IMR-90 (cell line): ENCODE measurements at regions not wholly inside any gene's neighbourhood (a gene's known extent, or its start where the extent isn't known, plus 50 kb on each side); places are given as distances from the start of the nearest gene placed in this dataset.

Experiments
- ATAC-seq: fragments of 200-7000 bp; cut with Tn5 transposase; 2 replicates; pipeline ENCODE4 v1.9.1; 2020; ENCODE audit warnings: low read depth, mild to moderate bottlenecking, moderate library complexity
- BruUV-seq: library from RNA; stranded (reverse); fragments of 400-500 nt; replicated peaks from 2 replicates; lab custom pipeline; 2021; lab: Mats Ljungman, UMichigan
- CTCF ChIA-PET: fragments of 300-600 bp; formaldehyde crosslinking; extraction: SDS; loops from one replicate; lab custom pipeline; 2021; ENCODE audit warnings: antibody characterized with exemption; lab: Yijun Ruan, JAX
- POLR2A ChIA-PET: fragments of 300-600 bp; sonication (Branson Sonifier 250); formaldehyde crosslinking; loops from one replicate; lab custom pipeline; 2022; ENCODE audit warnings: antibody characterized with exemption; ENCODE audit not compliant: unreplicated experiment; lab: Charles Lee
- DNase-seq: peaks from one replicate; pipeline ENCODE4 v3.0.0; 2013
- H2AFZ ChIP-seq: replicated peaks from 2 replicates; pipeline ENCODE3; 2013; ENCODE audit warnings: low read length, mild to moderate bottlenecking; ENCODE audit not compliant: poor library complexity
- H2AK5ac ChIP-seq: 2 replicates; pipeline ENCODE4 v1.6.1; 2013; ENCODE audit warnings: low read depth, low read length, inconsistent platforms
- H2AK9ac ChIP-seq: replicated peaks from 2 replicates; pipeline ENCODE3; 2013; ENCODE audit warnings: mild to moderate bottlenecking, low read depth, low read length, moderate library complexity; ENCODE audit not compliant: poor library complexity
- H2BK120ac ChIP-seq: 2 replicates; pipeline ENCODE4 v1.6.1; 2013; ENCODE audit warnings: low read depth, low read length, inconsistent platforms
- H2BK15ac ChIP-seq: 3 replicates; pipeline ENCODE4 v1.6.1; 2013; ENCODE audit warnings: low read depth, low read length, inconsistent platforms
- H2BK20ac ChIP-seq: 2 replicates; pipeline ENCODE4 v1.6.1; 2013; ENCODE audit warnings: low read depth, mild to moderate bottlenecking, inconsistent platforms, low read length, moderate library complexity
- H2BK5ac ChIP-seq: 2 replicates; pipeline ENCODE4 v1.6.1; 2013; ENCODE audit warnings: mild to moderate bottlenecking, low read depth, low read length, inconsistent platforms; ENCODE audit not compliant: poor library complexity, severe bottlenecking
- H3K14ac ChIP-seq: replicated peaks from 2 replicates; pipeline ENCODE4 v1.6.1; 2013; ENCODE audit warnings: low read depth, low read length, inconsistent platforms
- H3K18ac ChIP-seq: 2 replicates; pipeline ENCODE4 v1.6.1; 2013; ENCODE audit warnings: low read depth, low read length, control low read depth
- H3K23ac ChIP-seq: 2 replicates; pipeline ENCODE4 v1.6.1; 2013; ENCODE audit warnings: low read depth, low read length, inconsistent platforms
- H3K27ac ChIP-seq: 2 replicates; pipeline ENCODE4 v1.5.1; 2013; ENCODE audit warnings: mild to moderate bottlenecking, control low read depth, low read length; ENCODE audit not compliant: insufficient read depth
- H3K27me3 ChIP-seq: 2 replicates; pipeline ENCODE4 v1.6.1; 2013; ENCODE audit warnings: low read length; ENCODE audit not compliant: control insufficient read depth, insufficient read depth
- H3K36me3 ChIP-seq: 2 replicates; pipeline ENCODE4 v1.6.1; 2013; ENCODE audit warnings: low read length, mixed read lengths; ENCODE audit not compliant: control insufficient read depth, insufficient read depth
- H3K4ac ChIP-seq: 2 replicates; pipeline ENCODE4 v1.6.1; 2013; ENCODE audit warnings: low read depth, low read length, inconsistent platforms
- H3K4me1 ChIP-seq: 2 replicates; pipeline ENCODE4 v1.6.1; 2013; ENCODE audit warnings: low read length, mixed read lengths; ENCODE audit not compliant: control insufficient read depth, insufficient read depth
- H3K4me2 ChIP-seq: 2 replicates; pipeline ENCODE4 v1.6.1; 2013; ENCODE audit warnings: low read depth, mild to moderate bottlenecking, control low read depth, low read length, moderate library complexity
- H3K4me3 ChIP-seq: 2 replicates; pipeline ENCODE4 v1.5.1; 2013; ENCODE audit warnings: low read depth, mild to moderate bottlenecking, control low read depth, low read length, moderate library complexity; ENCODE audit not compliant: insufficient read depth
- H3K56ac ChIP-seq: 2 replicates; pipeline ENCODE4 v1.6.1; 2013; ENCODE audit warnings: low read length, inconsistent platforms; ENCODE audit not compliant: insufficient read depth; ENCODE audit errors: extremely low read depth
- H3K79me1 ChIP-seq, 2 experiments: 2 replicates each; pipeline ENCODE4 v1.6.1; 2013; ENCODE audit warnings: low read length in 2 of 2, inconsistent platforms in 1 of 2, low read depth in 1 of 2
- H3K9ac ChIP-seq: 2 replicates; pipeline ENCODE4 v1.6.1; 2013; ENCODE audit warnings: low read depth, low read length, control low read depth
- H3K9me1 ChIP-seq: 2 replicates; pipeline ENCODE4 v1.6.1; 2013; ENCODE audit warnings: low read length, inconsistent platforms; ENCODE audit not compliant: insufficient read depth
- H3K9me3 ChIP-seq: 2 replicates; pipeline ENCODE4 v1.6.1; 2013; ENCODE audit warnings: low read length; ENCODE audit not compliant: control insufficient read depth, insufficient read depth
- H4K20me1 ChIP-seq: 2 replicates; pipeline ENCODE4 v1.6.1; 2013; ENCODE audit warnings: low read length, inconsistent platforms; ENCODE audit not compliant: insufficient read depth
- H4K5ac ChIP-seq: 2 replicates; pipeline ENCODE4 v1.6.1; 2013; ENCODE audit warnings: mild to moderate bottlenecking, low read depth, low read length, control low read depth
- H4K8ac ChIP-seq, 2 experiments: 2 replicates each; pipeline ENCODE4 v1.6.1; 2013; ENCODE audit warnings: low read depth in 2 of 2, low read length in 2 of 2, control low read depth in 1 of 2, inconsistent platforms in 1 of 2
- H4K91ac ChIP-seq: 2 replicates; pipeline ENCODE4 v1.6.1; 2013; ENCODE audit warnings: low read depth, low read length, inconsistent platforms; ENCODE audit not compliant: insufficient read depth
- BHLHE40 ChIP-seq: fragments of 150-350 bp; IDR thresholded peaks from 2 replicates; pipeline ENCODE4 v1.6.1; 2016; ENCODE audit warnings: mild to moderate bottlenecking, low read depth, low read length
- CEBPB ChIP-seq: IDR thresholded peaks from 2 replicates; pipeline ENCODE4 v1.6.1; 2012; ENCODE audit warnings: low read depth, low read length, improper control_type of control experiment
- CHD1 ChIP-seq: IDR thresholded peaks from 2 replicates; pipeline ENCODE4 v1.6.1; 2012; ENCODE audit warnings: low read depth, low read length, improper control_type of control experiment
- CTCF ChIP-seq: conservative IDR thresholded peaks from 2 replicates; pipeline ENCODE4 v1.5.1; 2012; ENCODE audit warnings: mild to moderate bottlenecking, low read depth, low read length, improper control_type of control experiment
- ELK1 ChIP-seq: fragments of 150-350 bp; IDR thresholded peaks from 2 replicates; pipeline ENCODE4 v1.6.1; 2016; ENCODE audit warnings: low read depth, mild to moderate bottlenecking, low read length, moderate library complexity, borderline replicate concordance
- FOS ChIP-seq: fragments of 150-350 bp; IDR thresholded peaks from 2 replicates; pipeline ENCODE4 v1.6.1; 2016; ENCODE audit warnings: low read depth, low read length
- MAFK ChIP-seq: IDR thresholded peaks from 2 replicates; pipeline ENCODE4 v1.6.1; 2012; ENCODE audit warnings: low read depth, low read length, improper control_type of control experiment
- MAZ ChIP-seq: IDR thresholded peaks from 2 replicates; pipeline ENCODE4 v1.6.1; 2012; ENCODE audit warnings: low read depth, mild to moderate bottlenecking, low read length, improper control_type of control experiment, moderate library complexity, borderline replicate concordance
- MXI1 ChIP-seq: IDR thresholded peaks from 2 replicates; pipeline ENCODE4 v1.6.1; 2012; ENCODE audit warnings: low read depth, mild to moderate bottlenecking, low read length, moderate library complexity, borderline replicate concordance
- NFE2L2 ChIP-seq: fragments of 150-350 bp; IDR thresholded peaks from 2 replicates; pipeline ENCODE4 v1.6.1; 2016; ENCODE audit warnings: low read depth, mild to moderate bottlenecking, low read length
- POLR2A ChIP-seq: IDR thresholded peaks from 2 replicates; pipeline ENCODE4 v1.6.1; 2012; ENCODE audit warnings: mild to moderate bottlenecking, low read depth, low read length
- RAD21 ChIP-seq: IDR thresholded peaks from 2 replicates; pipeline ENCODE4 v1.6.1; 2012; ENCODE audit warnings: low read length, improper control_type of control experiment
- RCOR1 ChIP-seq: IDR thresholded peaks from 2 replicates; pipeline ENCODE4 v1.6.1; 2012; ENCODE audit warnings: mild to moderate bottlenecking, low read length, improper control_type of control experiment; ENCODE audit not compliant: insufficient replicate concordance
- RFX5 ChIP-seq: IDR thresholded peaks from 2 replicates; pipeline ENCODE4 v1.8.0; 2012; ENCODE audit warnings: low read depth, mild to moderate bottlenecking, low read length, moderate library complexity
- SMC3 ChIP-seq: fragments of 150-350 bp; IDR thresholded peaks from 2 replicates; pipeline ENCODE4 v1.6.1; 2016; ENCODE audit warnings: low read depth, mild to moderate bottlenecking, antibody characterized with exemption, low read length, moderate library complexity
- USF2 ChIP-seq: fragments of 150-350 bp; IDR thresholded peaks from 2 replicates; pipeline ENCODE4 v1.6.1; 2017; ENCODE audit warnings: mild to moderate bottlenecking, antibody characterized with exemption, low read length, low read depth
- WGBS, 2 experiments: methylation state at CpG; one replicate each; pipeline versions ENCODE4 v1.1.5 to v1.1.7; 2013; ENCODE audit warnings: missing lambda C conversion rate in 2 of 2; ENCODE audit not compliant: insufficient read length in 1 of 2; ENCODE audit errors: extremely low coverage in 2 of 2; 5-methylcytosine and 5-hydroxymethylcytosine counted together
- dilution Hi-C: fragments of 300-500 bp; cut with HindIII; formaldehyde crosslinking; loops from one replicate; pipeline ENCODE4 v1.14.3; 2018; ENCODE audit warnings: low sequenced_read_pairs; ENCODE audit not compliant: unreplicated experiment
- in situ Hi-C: fragments of 300-500 bp; cut with MboI; formaldehyde crosslinking; loops from 3 replicates; pipeline ENCODE4 v1.14.3; 2019; ENCODE audit warnings: low sequenced_read_pairs, inconsistent platforms, mixed read lengths
- intact Hi-C: fragments of 100-400 bp; cut with micrococcal nuclease; formaldehyde crosslinking; loops from 2 replicates; pipeline ENCODE4 v1.10.0; 2022

- Histone ChIP-seq H3K9ac (no peak overlapping the region), H2BK120ac (no peak overlapping the region), H3K56ac (no peak overlapping the region), H3K27ac (no peak overlapping the region), H3K9me1 (no peaks in the 10 kb centered on the region), H3K4me2 (no peak overlapping the region), H3K36me3 (no peaks in the 10 kb centered on the region), H3K9me3 (peaks cover 1% of the 10 kb centered on the region; the same call in 1 of the 2 replicates), H3K4ac (no peak overlapping the region), H3K23ac (no peak overlapping the region), H4K91ac (no peak overlapping the region), H2BK20ac (no peak overlapping the region), H3K27me3 (no peaks in the 10 kb centered on the region), H3K18ac (no peak overlapping the region), H2AFZ (no peak overlapping the region), H4K5ac (no peak overlapping the region), H3K14ac (no peak overlapping the region), H2AK9ac (no peak overlapping the region), H2AK5ac (no peak overlapping the region), H4K20me1 (no peaks in the 10 kb centered on the region), H3K79me1 (no peaks in the 10 kb centered on the region), H2BK5ac (no peak overlapping the region), H3K4me1 (no peaks in the 10 kb centered on the region), H4K8ac (no peak overlapping the region), H2BK15ac (no peak overlapping the region), H3K4me3 (no peak overlapping the region)
- dilution Hi-C loops (no loop called here), in situ Hi-C loops (no loop called here), intact Hi-C loops (no loop called here)
- POLR2A ChIA-PET = no interaction called here
- ATAC-seq (no peak), DNase-seq (no peak)
- no TSS peak for BruUV-seq
- CTCF ChIA-PET = interaction anchor here (0.6 kb wide), 1 partner anchor 899 kb away, joined by 3 read pairs; no protein-coding TSS in a partner anchor
- no peak for TF ChIP-seq RAD21
- TF ChIP-seq FOS = no peak
- no peak for TF ChIP-seq SMC3
- TF ChIP-seq NFE2L2 = no peak
- TF ChIP-seq POLR2A = no peak
- TF ChIP-seq CHD1 = no peak
- no peak for TF ChIP-seq CTCF
- TF ChIP-seq RCOR1 = no peak
- no peak for TF ChIP-seq MAZ
- TF ChIP-seq BHLHE40 = no peak
- TF ChIP-seq USF2 = no peak
- no peak for TF ChIP-seq MAFK
- no peak for TF ChIP-seq CEBPB
- no peak for TF ChIP-seq RFX5
- TF ChIP-seq ELK1 = no peak
- TF ChIP-seq MXI1 = no peak
- WGBS, 2 experiments = 93% methylated on average over 5 of the region's 6 CpGs; no CpG with 5 or more reads in 1 of the 2 experiments
Measured at GRCh38 chr2:87403893-87404175, 344.1 kb upstream of the PLGLB2 start.
